ENCODE measurements at regions not wholly inside any gene's neighbourhood (a gene's known extent, or its start where the extent isn't known, plus 50 kb on each side); places are given as distances from the start of the nearest gene placed in this dataset.
"Not testable (repeated sequence)": the region's sequence is repeated elsewhere in the genome, so short reads cannot be mapped to it uniquely, and the experiment has no call there.

GRCh38 chr3:118162627-118163588 lies 871.7 kb downstream of the IGSF11 start:
- DNase-seq (ENCODE audit: low read depth), result not testable (repeated sequence)

- no peak for DNase-seq (ENCODE audit: low read depth)
Measured at GRCh38 chr3:118165413-118165812, 869.2 kb downstream of the IGSF11 start.

GRCh38 chr3:118167571-118167970 lies 867.1 kb downstream of the IGSF11 start:
- DNase-seq (ENCODE audit: low read depth), result no peak

- no peak for DNase-seq (ENCODE audit: low read depth)
Measured at GRCh38 chr3:118168175-118168574, 866.5 kb downstream of the IGSF11 start.

GRCh38 chr3:118171236-118171852 lies 863.3 kb downstream of the IGSF11 start:
- no peak for DNase-seq (ENCODE audit: low read depth)

GRCh38 chr3:118180853-118181252 lies 853.8 kb downstream of the IGSF11 start:
- no peak for DNase-seq (ENCODE audit: low read depth)

GRCh38 chr3:118181274-118181673 lies 853.4 kb downstream of the IGSF11 start:
- no peak for DNase-seq (ENCODE audit: low read depth)

GRCh38 chr3:118186051-118186450 lies 848.6 kb downstream of the IGSF11 start:
- DNase-seq (ENCODE audit: low read depth), result no peak

GRCh38 chr3:118187221-118187620 lies 847.4 kb downstream of the IGSF11 start:
- no peak for DNase-seq (ENCODE audit: low read depth)

- no peak for DNase-seq (ENCODE audit: low read depth)
Measured at GRCh38 chr3:118196183-118196582, 838.5 kb downstream of the IGSF11 start.

- DNase-seq (ENCODE audit: low read depth), result no peak
Measured at GRCh38 chr3:118199044-118199443, 835.6 kb downstream of the IGSF11 start.

- DNase-seq (ENCODE audit: low read depth), result no peak
Measured at GRCh38 chr3:118204052-118204656, 830.5 kb downstream of the IGSF11 start.

GRCh38 chr3:118207271-118207670 lies 827.4 kb downstream of the IGSF11 start:
- DNase-seq (ENCODE audit: low read depth), result no peak

- DNase-seq (ENCODE audit: low read depth), result no peak
Measured at GRCh38 chr3:118208642-118209041, 826.0 kb downstream of the IGSF11 start.

GRCh38 chr3:118213892-118214291 lies 820.8 kb downstream of the IGSF11 start:
- DNase-seq (ENCODE audit: low read depth), result no peak

- no peak for DNase-seq (ENCODE audit: low read depth)
Measured at GRCh38 chr3:118226206-118226605, 808.4 kb downstream of the IGSF11 start.

GRCh38 chr3:118227191-118227590 lies 807.5 kb downstream of the IGSF11 start:
- no peak for DNase-seq (ENCODE audit: low read depth)

- DNase-seq (ENCODE audit: low read depth), result no peak
Measured at GRCh38 chr3:118228151-118228550, 806.5 kb downstream of the IGSF11 start.

- peak; percentile 16 for DNase-seq (ENCODE audit: low read depth)
Measured at GRCh38 chr3:118229196-118229595, 805.5 kb downstream of the IGSF11 start.

GRCh38 chr3:118231578-118231977 lies 803.1 kb downstream of the IGSF11 start:
- no peak for DNase-seq (ENCODE audit: low read depth)

GRCh38 chr3:118239253-118239652 lies 795.4 kb downstream of the IGSF11 start:
- DNase-seq (ENCODE audit: low read depth), result no peak

GRCh38 chr3:118244761-118245160 lies 789.9 kb downstream of the IGSF11 start:
- no peak for DNase-seq (ENCODE audit: low read depth)

- no peak for DNase-seq (ENCODE audit: low read depth)
Measured at GRCh38 chr3:118245312-118245711, 789.3 kb downstream of the IGSF11 start.

All from forelimb muscle (tissue), 1 donor.